Lower leg skin (tissue), 4 donors: ENCODE measurements at regions not wholly inside any gene's neighbourhood (a gene's known extent, or its start where the extent isn't known, plus 50 kb on each side); places are given as distances from the start of the nearest gene placed in this dataset.

Experiments used
- DNase-seq, 2 donors: peaks; one replicate each; pipeline ENCODE4 v3.0.0-alpha.2; 2019; ENCODE audit warnings: low spot score in 2 of 2
- H3K4me3 ChIP-seq: fragments of 200-600 bp; sonication (generic); 2 replicates; pipeline ENCODE4 v1.5.1; 2017; ENCODE audit warnings: mild to moderate bottlenecking, low read depth; ENCODE audit not compliant: poor library complexity, severe bottlenecking
- POLR2A ChIP-seq, 2 donors: fragments of 450-650 bp; IDR thresholded peaks; one replicate each; pipeline ENCODE4 v1.6.1; 2016 to 2017; ENCODE audit warnings: antibody characterized with exemption in 2 of 2, mild to moderate bottlenecking in 1 of 2, moderate library complexity in 1 of 2
- WGBS, 2 donors: methylation state at CpG; one replicate each; pipeline ENCODE4 v1.1.5; 2018; 5-methylcytosine and 5-hydroxymethylcytosine counted together
- intact Hi-C: fragments of 100-400 bp; cut with DNase I; formaldehyde crosslinking; loops from one replicate; pipeline ENCODE4 v1.15.0; 2023; ENCODE audit warnings: low total_unique reads
- TF ChIP-seq, protein P1 (sequence below), 3 donors: fragments of 450-650 bp; IDR thresholded peaks; one replicate each; pipeline ENCODE4 v1.5.1; 2016; ENCODE audit warnings: antibody characterized with exemption in 3 of 3, mild to moderate bottlenecking in 3 of 3, moderate library complexity in 2 of 3

DNA sequence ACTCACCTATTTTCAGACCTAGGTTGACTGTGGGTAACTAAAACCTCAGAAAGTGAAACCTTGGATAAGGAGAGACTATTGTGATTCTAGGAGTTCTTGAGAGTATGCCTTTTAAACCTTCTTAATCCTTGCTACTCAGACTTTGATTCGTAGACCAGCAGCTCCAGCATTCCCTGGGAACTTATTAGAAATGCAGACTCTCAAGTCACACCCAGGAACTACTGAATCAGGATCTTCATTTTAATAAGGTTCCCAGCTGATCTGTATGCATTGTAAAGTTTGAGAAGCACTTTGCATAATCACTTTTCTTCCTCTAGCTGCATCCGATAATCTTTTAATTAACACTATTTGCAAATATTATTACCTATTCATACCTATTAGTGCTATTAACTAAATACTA is 480.3 kb upstream of the KCNMB2 start:
- H3K4me3 ChIP-seq: no peak overlapping the region
- TF ChIP-seq POLR2A (IDR thresholded peaks at IDR 0.05): no peak
- TF ChIP-seq, protein P1, sequence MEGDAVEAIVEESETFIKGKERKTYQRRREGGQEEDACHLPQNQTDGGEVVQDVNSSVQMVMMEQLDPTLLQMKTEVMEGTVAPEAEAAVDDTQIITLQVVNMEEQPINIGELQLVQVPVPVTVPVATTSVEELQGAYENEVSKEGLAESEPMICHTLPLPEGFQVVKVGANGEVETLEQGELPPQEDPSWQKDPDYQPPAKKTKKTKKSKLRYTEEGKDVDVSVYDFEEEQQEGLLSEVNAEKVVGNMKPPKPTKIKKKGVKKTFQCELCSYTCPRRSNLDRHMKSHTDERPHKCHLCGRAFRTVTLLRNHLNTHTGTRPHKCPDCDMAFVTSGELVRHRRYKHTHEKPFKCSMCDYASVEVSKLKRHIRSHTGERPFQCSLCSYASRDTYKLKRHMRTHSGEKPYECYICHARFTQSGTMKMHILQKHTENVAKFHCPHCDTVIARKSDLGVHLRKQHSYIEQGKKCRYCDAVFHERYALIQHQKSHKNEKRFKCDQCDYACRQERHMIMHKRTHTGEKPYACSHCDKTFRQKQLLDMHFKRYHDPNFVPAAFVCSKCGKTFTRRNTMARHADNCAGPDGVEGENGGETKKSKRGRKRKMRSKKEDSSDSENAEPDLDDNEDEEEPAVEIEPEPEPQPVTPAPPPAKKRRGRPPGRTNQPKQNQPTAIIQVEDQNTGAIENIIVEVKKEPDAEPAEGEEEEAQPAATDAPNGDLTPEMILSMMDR (IDR thresholded peaks at IDR 0.05): no peak
- WGBS, 2 donors: 82% methylated on average over 2 of the region's 2 CpGs
- DNase-seq: no peak
- intact Hi-C loops: no loop called here

DNA sequence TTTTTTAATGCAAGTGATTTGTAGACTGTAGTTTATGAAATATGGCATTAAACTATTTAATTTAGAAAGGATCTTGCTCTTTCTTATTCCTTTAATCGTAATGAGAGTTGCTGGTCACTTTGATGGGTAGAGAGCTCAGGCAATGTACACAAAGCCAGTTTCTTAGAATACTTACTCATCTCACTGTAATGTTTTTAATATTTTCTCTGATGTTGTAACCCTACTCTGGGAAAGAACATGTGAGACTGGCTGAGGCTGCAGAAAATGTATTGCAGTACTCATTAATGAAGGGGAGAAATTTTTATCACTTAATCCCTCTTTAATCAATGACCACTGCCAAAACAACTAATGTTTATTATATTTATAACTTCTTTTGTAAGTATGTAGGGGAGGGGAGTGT is 479.4 kb upstream of the KCNMB2 start:
- intact Hi-C loops: no loop called here
- TF ChIP-seq POLR2A (IDR thresholded peaks at IDR 0.05): no peak
- TF ChIP-seq, protein P1 (IDR thresholded peaks at IDR 0.05): no peak
- H3K4me3 ChIP-seq: no peak overlapping the region
- 98% methylated on average over 1 of the region's 1 CpG for WGBS, 2 donors
- no peak for DNase-seq

GRCh38 chr3:178058629-178059028 is 477.6 kb upstream of the KCNMB2 start:
- WGBS, 2 donors: 78 to 87% methylated on average over 6 of the region's 6 CpGs
- H3K4me3 ChIP-seq: no peak overlapping the region
- intact Hi-C loops: no loop called here
- DNase-seq: no peak
- no peak for TF ChIP-seq POLR2A (IDR thresholded peaks at IDR 0.05)
- TF ChIP-seq, protein P1 (IDR thresholded peaks at IDR 0.05): no peak

DNA sequence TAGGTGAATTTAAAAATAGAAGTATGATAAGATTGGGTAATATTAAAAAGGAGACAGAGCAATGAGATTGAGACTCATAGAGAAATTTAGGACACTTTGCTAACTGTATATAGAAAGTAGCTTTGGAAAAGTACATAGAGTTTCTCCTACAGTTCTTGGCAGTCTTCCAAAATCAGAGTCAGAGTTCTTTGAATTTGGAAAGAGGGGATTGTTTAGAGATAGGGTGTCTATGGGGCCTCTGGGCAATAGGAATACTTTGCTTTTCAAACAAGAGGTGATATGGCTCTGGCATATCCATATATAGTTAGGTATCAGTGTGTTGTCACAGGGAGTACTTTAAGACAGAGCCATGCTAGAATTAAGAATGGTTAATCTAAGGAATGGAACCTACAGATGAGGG is 477.1 kb upstream of the KCNMB2 start:
- intact Hi-C loops: no loop called here
- no peak overlapping the region for H3K4me3 ChIP-seq
- DNase-seq: no peak
- TF ChIP-seq POLR2A (IDR thresholded peaks at IDR 0.05): no peak
- TF ChIP-seq, protein P1 (IDR thresholded peaks at IDR 0.05): no peak

DNA sequence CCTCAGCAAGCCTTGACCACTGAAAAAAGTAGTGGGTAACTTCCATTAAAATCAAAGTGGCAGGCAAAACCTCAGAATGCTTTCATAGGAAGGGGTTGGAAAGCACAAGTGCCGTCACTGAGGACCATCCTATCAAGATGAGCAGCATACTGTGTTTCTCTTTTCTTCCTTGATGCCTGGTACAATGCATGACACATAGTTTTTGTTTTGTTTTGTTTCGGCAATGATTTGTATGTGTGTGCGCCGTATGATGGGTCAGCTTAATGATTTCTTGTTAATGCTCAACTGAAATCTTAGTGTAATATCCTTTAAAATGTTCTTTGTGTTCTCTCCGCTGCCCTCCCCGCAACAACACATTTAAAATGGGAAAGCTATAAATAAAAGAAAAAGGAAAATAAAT is 476.4 kb upstream of the KCNMB2 start:
- 68 to 77% methylated on average over 6 of the region's 6 CpGs for WGBS, 2 donors
- no peak overlapping the region for H3K4me3 ChIP-seq

GRCh38 chr3:178060407-178060806 is 475.8 kb upstream of the KCNMB2 start:
- no peak overlapping the region for H3K4me3 ChIP-seq
- no peak for TF ChIP-seq POLR2A (IDR thresholded peaks at IDR 0.05)
- TF ChIP-seq, protein P1 (IDR thresholded peaks at IDR 0.05): no peak
- intact Hi-C loops: no loop called here
- peak in 1 of 2 donors; percentile 47 for DNase-seq
- 52 to 64% methylated on average over 2 of the region's 2 CpGs for WGBS, 2 donors

More for the DNA sequence above, 476.4 kb upstream of the KCNMB2 start:
- DNase-seq: no peak
- intact Hi-C loops: no loop called here
- no peak for TF ChIP-seq POLR2A (IDR thresholded peaks at IDR 0.05)
- TF ChIP-seq, protein P1 (IDR thresholded peaks at IDR 0.05): no peak
